SK-N-SH treated with all-trans-retinoic acid at 6 μM for 48 hours (cell line): ENCODE measurements at regions not wholly inside any gene's neighbourhood (a gene's known extent, or its start where the extent isn't known, plus 50 kb on each side); places are given as distances from the start of the nearest gene placed in this dataset.

ENCODE experiments used
- ARNTL ChIP-seq: fragments of 450-650 bp; formaldehyde crosslinking; IDR thresholded peaks from 2 replicates; pipeline ENCODE4 v1.5.0; 2020; ENCODE audit warnings: low read depth, mild to moderate bottlenecking, moderate library complexity, borderline replicate concordance
- BACH2 ChIP-seq: fragments of 250-450 bp; sonication (Bioruptor Pico); IDR thresholded peaks from 2 replicates; pipeline ENCODE4 v1.9.0; 2021; ENCODE audit warnings: mild to moderate bottlenecking, borderline replicate concordance
- CSDC2 ChIP-seq: fragments of 250-450 bp; sonication (Bioruptor Pico); IDR thresholded peaks from 2 replicates; pipeline ENCODE4 v1.5.0; 2020; ENCODE audit warnings: mild to moderate bottlenecking, moderate library complexity
- RARB ChIP-seq: fragments of 250-450 bp; sonication (Bioruptor Pico); IDR thresholded peaks from 2 replicates; pipeline ENCODE4 v1.8.0; 2021; ENCODE audit warnings: mild to moderate bottlenecking, moderate library complexity
- SNAI2 ChIP-seq: fragments of 250-450 bp; sonication (Bioruptor Pico); IDR thresholded peaks from 2 replicates; pipeline ENCODE4 v1.5.0; 2020; ENCODE audit warnings: mild to moderate bottlenecking, moderate library complexity
- TCF4 ChIP-seq: fragments of 250-450 bp; sonication (Bioruptor Pico); IDR thresholded peaks from 2 replicates; pipeline ENCODE4 v1.8.0; 2021; ENCODE audit warnings: mild to moderate bottlenecking, moderate library complexity, borderline replicate concordance
- TOX ChIP-seq: fragments of 250-450 bp; sonication (Bioruptor Pico); IDR thresholded peaks from 2 replicates; pipeline ENCODE4 v1.8.0; 2021; ENCODE audit warnings: mild to moderate bottlenecking, moderate library complexity, borderline replicate concordance
- ZC3H10 ChIP-seq: fragments of 250-450 bp; sonication (Bioruptor Pico); IDR thresholded peaks from 2 replicates; pipeline ENCODE4 v1.5.1; 2021; ENCODE audit warnings: mild to moderate bottlenecking, moderate library complexity
- ZFP3 ChIP-seq: fragments of 250-450 bp; sonication (Bioruptor Pico); IDR thresholded peaks from 2 replicates; pipeline ENCODE4 v1.5.0; 2020; ENCODE audit warnings: mild to moderate bottlenecking, moderate library complexity
- ZFP30 ChIP-seq: fragments of 450-650 bp; formaldehyde crosslinking; IDR thresholded peaks from 2 replicates; pipeline ENCODE4 v1.5.0; 2022; ENCODE audit warnings: mild to moderate bottlenecking, moderate library complexity
- TF ChIP-seq, protein P1 (sequence below): fragments of 250-450 bp; sonication (Bioruptor Pico); IDR thresholded peaks from 2 replicates; pipeline ENCODE4 v1.5.1; 2020; ENCODE audit warnings: low read depth, mild to moderate bottlenecking, moderate library complexity
- TF ChIP-seq, protein P2 (sequence below): fragments of 250-450 bp; sonication (Bioruptor Pico); IDR thresholded peaks from 2 replicates; pipeline ENCODE4 v1.8.0; 2021; ENCODE audit warnings: low read depth, mild to moderate bottlenecking, moderate library complexity, borderline replicate concordance
- TF ChIP-seq, protein P3 (sequence below): fragments of 250-450 bp; sonication (Bioruptor Pico); IDR thresholded peaks from 2 replicates; pipeline ENCODE4 v1.5.0; 2020; ENCODE audit warnings: mild to moderate bottlenecking, moderate library complexity
- TF ChIP-seq, protein P4 (sequence below): fragments of 250-450 bp; sonication (Bioruptor Pico); IDR thresholded peaks from 2 replicates; pipeline ENCODE4 v1.8.0; 2020; ENCODE audit warnings: mild to moderate bottlenecking, moderate library complexity, borderline replicate concordance

DNA sequence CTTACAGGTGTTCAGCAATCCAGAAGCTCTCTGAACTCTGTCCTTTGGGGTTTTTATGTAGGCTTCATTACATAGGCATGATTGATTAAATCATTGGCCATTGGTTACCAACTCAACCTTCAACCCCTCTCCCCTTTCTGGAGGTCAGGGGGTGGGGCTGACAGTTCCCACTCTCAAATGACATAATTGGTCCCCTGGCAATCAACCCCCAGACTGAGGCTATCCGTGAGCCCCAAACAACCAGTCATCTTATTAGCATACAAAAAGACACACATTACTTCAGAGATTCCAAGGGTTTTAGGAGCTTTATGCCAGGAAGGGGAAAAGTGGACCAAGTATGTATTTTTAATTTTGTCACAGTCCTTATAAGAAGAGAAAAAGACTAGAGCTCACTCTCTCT lies 92.1 kb downstream of the ZNF467 start:
- TF ChIP-seq, protein P1, sequence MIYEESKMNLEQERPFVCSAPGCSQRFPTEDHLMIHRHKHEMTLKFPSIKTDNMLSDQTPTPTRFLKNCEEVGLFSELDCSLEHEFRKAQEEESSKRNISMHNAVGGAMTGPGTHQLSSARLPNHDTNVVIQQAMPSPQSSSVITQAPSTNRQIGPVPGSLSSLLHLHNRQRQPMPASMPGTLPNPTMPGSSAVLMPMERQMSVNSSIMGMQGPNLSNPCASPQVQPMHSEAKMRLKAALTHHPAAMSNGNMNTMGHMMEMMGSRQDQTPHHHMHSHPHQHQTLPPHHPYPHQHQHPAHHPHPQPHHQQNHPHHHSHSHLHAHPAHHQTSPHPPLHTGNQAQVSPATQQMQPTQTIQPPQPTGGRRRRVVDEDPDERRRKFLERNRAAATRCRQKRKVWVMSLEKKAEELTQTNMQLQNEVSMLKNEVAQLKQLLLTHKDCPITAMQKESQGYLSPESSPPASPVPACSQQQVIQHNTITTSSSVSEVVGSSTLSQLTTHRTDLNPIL (CRISPR knock-in tag): no peak
- no peak for TF ChIP-seq BACH2 (CRISPR knock-in tag)
- no peak for TF ChIP-seq TOX (CRISPR knock-in tag)
- no peak for TF ChIP-seq ZFP3 (CRISPR knock-in tag)
- TF ChIP-seq, protein P2, sequence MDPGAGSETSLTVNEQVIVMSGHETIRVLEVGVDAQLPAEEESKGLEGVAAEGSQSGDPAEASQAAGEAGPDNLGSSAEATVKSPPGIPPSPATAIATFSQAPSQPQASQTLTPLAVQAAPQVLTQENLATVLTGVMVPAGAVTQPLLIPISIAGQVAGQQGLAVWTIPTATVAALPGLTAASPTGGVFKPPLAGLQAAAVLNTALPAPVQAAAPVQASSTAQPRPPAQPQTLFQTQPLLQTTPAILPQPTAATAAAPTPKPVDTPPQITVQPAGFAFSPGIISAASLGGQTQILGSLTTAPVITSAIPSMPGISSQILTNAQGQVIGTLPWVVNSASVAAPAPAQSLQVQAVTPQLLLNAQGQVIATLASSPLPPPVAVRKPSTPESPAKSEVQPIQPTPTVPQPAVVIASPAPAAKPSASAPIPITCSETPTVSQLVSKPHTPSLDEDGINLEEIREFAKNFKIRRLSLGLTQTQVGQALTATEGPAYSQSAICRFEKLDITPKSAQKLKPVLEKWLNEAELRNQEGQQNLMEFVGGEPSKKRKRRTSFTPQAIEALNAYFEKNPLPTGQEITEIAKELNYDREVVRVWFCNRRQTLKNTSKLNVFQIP (CRISPR knock-in tag): no peak
- TF ChIP-seq, protein P3, sequence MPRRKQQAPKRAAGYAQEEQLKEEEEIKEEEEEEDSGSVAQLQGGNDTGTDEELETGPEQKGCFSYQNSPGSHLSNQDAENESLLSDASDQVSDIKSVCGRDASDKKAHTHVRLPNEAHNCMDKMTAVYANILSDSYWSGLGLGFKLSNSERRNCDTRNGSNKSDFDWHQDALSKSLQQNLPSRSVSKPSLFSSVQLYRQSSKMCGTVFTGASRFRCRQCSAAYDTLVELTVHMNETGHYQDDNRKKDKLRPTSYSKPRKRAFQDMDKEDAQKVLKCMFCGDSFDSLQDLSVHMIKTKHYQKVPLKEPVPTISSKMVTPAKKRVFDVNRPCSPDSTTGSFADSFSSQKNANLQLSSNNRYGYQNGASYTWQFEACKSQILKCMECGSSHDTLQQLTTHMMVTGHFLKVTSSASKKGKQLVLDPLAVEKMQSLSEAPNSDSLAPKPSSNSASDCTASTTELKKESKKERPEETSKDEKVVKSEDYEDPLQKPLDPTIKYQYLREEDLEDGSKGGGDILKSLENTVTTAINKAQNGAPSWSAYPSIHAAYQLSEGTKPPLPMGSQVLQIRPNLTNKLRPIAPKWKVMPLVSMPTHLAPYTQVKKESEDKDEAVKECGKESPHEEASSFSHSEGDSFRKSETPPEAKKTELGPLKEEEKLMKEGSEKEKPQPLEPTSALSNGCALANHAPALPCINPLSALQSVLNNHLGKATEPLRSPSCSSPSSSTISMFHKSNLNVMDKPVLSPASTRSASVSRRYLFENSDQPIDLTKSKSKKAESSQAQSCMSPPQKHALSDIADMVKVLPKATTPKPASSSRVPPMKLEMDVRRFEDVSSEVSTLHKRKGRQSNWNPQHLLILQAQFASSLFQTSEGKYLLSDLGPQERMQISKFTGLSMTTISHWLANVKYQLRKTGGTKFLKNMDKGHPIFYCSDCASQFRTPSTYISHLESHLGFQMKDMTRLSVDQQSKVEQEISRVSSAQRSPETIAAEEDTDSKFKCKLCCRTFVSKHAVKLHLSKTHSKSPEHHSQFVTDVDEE: no peak
- no peak for TF ChIP-seq CSDC2 (CRISPR knock-in tag)
- no peak for TF ChIP-seq RARB
- no peak for TF ChIP-seq SNAI2 (CRISPR knock-in tag)
- TF ChIP-seq ZFP30 (CRISPR knock-in tag): no peak
- no peak for TF ChIP-seq ARNTL
- TF ChIP-seq, protein P4, sequence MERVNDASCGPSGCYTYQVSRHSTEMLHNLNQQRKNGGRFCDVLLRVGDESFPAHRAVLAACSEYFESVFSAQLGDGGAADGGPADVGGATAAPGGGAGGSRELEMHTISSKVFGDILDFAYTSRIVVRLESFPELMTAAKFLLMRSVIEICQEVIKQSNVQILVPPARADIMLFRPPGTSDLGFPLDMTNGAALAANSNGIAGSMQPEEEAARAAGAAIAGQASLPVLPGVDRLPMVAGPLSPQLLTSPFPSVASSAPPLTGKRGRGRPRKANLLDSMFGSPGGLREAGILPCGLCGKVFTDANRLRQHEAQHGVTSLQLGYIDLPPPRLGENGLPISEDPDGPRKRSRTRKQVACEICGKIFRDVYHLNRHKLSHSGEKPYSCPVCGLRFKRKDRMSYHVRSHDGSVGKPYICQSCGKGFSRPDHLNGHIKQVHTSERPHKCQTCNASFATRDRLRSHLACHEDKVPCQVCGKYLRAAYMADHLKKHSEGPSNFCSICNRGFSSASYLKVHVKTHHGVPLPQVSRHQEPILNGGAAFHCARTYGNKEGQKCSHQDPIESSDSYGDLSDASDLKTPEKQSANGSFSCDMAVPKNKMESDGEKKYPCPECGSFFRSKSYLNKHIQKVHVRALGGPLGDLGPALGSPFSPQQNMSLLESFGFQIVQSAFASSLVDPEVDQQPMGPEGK (CRISPR knock-in tag): no peak
- no peak for TF ChIP-seq ZC3H10
- no peak for TF ChIP-seq TCF4 (CRISPR knock-in tag)
